ENCODE measurements at regions not wholly inside any gene's neighbourhood (a gene's known extent, or its start where the extent isn't known, plus 50 kb on each side); places are given as distances from the start of the nearest gene placed in this dataset.

GRCh38 chr17:51486885-51487520 lies 226.7 kb downstream of the UTP18 start:
- H3K9me1 ChIP-seq (ENCODE audit: control insufficient read depth, insufficient read depth, low read length): no peaks in the 10 kb centered on the region
- intact Hi-C loops (cut with micrococcal nuclease): no loop called here
- no peaks in the 10 kb centered on the region for H3K36me3 ChIP-seq (ENCODE audit: control insufficient read depth, insufficient read depth, low read length)
- BruUV-seq (replicated peaks): no TSS peak
- ChIA-PET CTCF (ENCODE audit: low intra/inter-chr PET ratio) (no interaction called here), POLR2A (interaction anchor here (0.5 kb wide), 1 partner anchor 811 kb away, joined by 3 read pairs; no protein-coding TSS in a partner anchor)
- WGBS (ENCODE audit: insufficient coverage, low coverage, missing lambda C conversion rate): 0% methylated on average over 5 of the region's 5 CpGs
- peaks cover 2 to 4% of the 10 kb centered on the region in 2 experiments; a peak in 1 of 5 replicates for H3K27me3 ChIP-seq (ENCODE audit: control insufficient read depth in 2 of 2, insufficient read depth in 2 of 2, low read length in 2 of 2)
- no peak overlapping the region for H3K27ac ChIP-seq (ENCODE audit: extremely low read depth, low read depth, low read length)
- no peak overlapping the region for H3K4me3 ChIP-seq
- H4K20me1 ChIP-seq (replicated peaks; ENCODE audit: control insufficient read depth, insufficient read depth, low read length): no peaks in the 10 kb centered on the region
- ATAC-seq (no peak), FAIRE-seq (no peak), DNase-seq (ENCODE audit: extremely low read depth in 1 of 4, low spot score in 3 of 4) (no peak)
- no peak overlapping the region for H3K4me2 ChIP-seq (ENCODE audit: insufficient read depth, low read length)
- no peaks in the 10 kb centered on the region for H3K9me3 ChIP-seq (replicated peaks; ENCODE audit: control insufficient read depth, insufficient read depth, low read depth, low read length)
- no peak overlapping the region for H2AFZ ChIP-seq (ENCODE audit: low read depth, low read length)
- H3K4me1 ChIP-seq (replicated peaks in 1 of 2; ENCODE audit: control insufficient read depth in 2 of 2, insufficient read depth in 2 of 2, low read length in 2 of 2): no peaks in the 10 kb centered on the region
- H3K9ac ChIP-seq (ENCODE audit: insufficient read depth in 1 of 2, low read depth in 2 of 2, low read length in 2 of 2): no peak overlapping the region
- H3K79me2 ChIP-seq (ENCODE audit: control insufficient read depth, insufficient read depth, low read length): no peaks in the 10 kb centered on the region
- no peak for TF ChIP-seq PBX2 (CRISPR knock-in tag; IDR thresholded peaks at IDR 0.05; ENCODE audit: low read depth)
- TF ChIP-seq PBX2 (tag; conservative IDR thresholded peaks at IDR 0.05; ENCODE audit: low read depth): 0 out of 2 replicates have a peak, but pooled peaks have one; percentile 6
- no peak for TF ChIP-seq SOX6 (IDR thresholded peaks at IDR 0.05)
- TF ChIP-seq CHD4 (IDR thresholded peaks at IDR 0.05; ENCODE audit: insufficient read depth, insufficient replicate concordance, low read depth, low read length, poor library complexity, severe bottlenecking): no peak
- in situ Hi-C loops (cut with MboI): no loop called here
